ENCODE measurements at regions not wholly inside any gene's neighbourhood (a gene's known extent, or its start where the extent isn't known, plus 50 kb on each side); places are given as distances from the start of the nearest gene placed in this dataset.
"Not testable (repeated sequence)": the region's sequence is repeated elsewhere in the genome, so short reads cannot be mapped to it uniquely, and the experiment has no call there.

GRCh38 chr22:10771744-10772143 lies 4756.2 kb upstream of the OR11H1 start:
- H3K27ac ChIP-seq (replicated peaks in 1 of 4); H3K4me1 ChIP-seq; intact Hi-C loops (cut with DNase I); H3K4me3 ChIP-seq; H3K27me3 ChIP-seq; H3K36me3 ChIP-seq: not testable (repeated sequence)
- DNase-seq (ENCODE audit: extremely low spot score) = peak; percentile 87
- peaks cover 0 to 30% (median 19%) of the 10 kb centered on the region in 4 donors for H3K9me3 ChIP-seq

GRCh38 chr22:10773341-10773740 lies 4754.7 kb upstream of the OR11H1 start:
- H3K27ac ChIP-seq (replicated peaks in 1 of 4); H3K4me3 ChIP-seq; H3K4me1 ChIP-seq; H3K36me3 ChIP-seq; intact Hi-C loops (cut with DNase I); H3K27me3 ChIP-seq: not testable (repeated sequence)
- peaks cover 0 to 24% (median 13%) of the 10 kb centered on the region in 4 donors for H3K9me3 ChIP-seq
- DNase-seq (ENCODE audit: extremely low spot score) = peak; percentile 87
- WGBS = 35% methylated on average over 1 of the region's 1 CpG

- DNase-seq (ENCODE audit: extremely low spot score) = peak; percentile 92
- H3K4me1 ChIP-seq; intact Hi-C loops (cut with DNase I): not testable (repeated sequence)
Observed at GRCh38 chr22:10775601-10776357, 4752.2 kb upstream of the OR11H1 start.

GRCh38 chr22:10776358-10776729 lies 4751.6 kb upstream of the OR11H1 start:
- WGBS = 50% methylated on average over 7 of the region's 7 CpGs
- H3K27me3 ChIP-seq; H3K36me3 ChIP-seq; H3K4me3 ChIP-seq; H3K27ac ChIP-seq (replicated peaks in 1 of 4); H3K4me1 ChIP-seq; intact Hi-C loops (cut with DNase I): not testable (repeated sequence)
- DNase-seq (ENCODE audit: extremely low spot score) = peak; percentile 75
- H3K9me3 ChIP-seq = peaks cover 0 to 23% (median 11%) of the 10 kb centered on the region in 4 donors

More at GRCh38 chr22:10775601-10776357, 4752.2 kb upstream of the OR11H1 start:
- peaks cover 0 to 23% (median 10%) of the 10 kb centered on the region in 4 donors for H3K9me3 ChIP-seq
- not testable (repeated sequence) for H3K27me3 ChIP-seq; H3K4me3 ChIP-seq; H3K36me3 ChIP-seq; H3K27ac ChIP-seq (replicated peaks in 1 of 4)
- WGBS = 52% methylated on average over 5 of the region's 5 CpGs

- intact Hi-C loops (cut with DNase I); H3K4me3 ChIP-seq; H3K27me3 ChIP-seq; H3K27ac ChIP-seq (replicated peaks in 1 of 4); H3K36me3 ChIP-seq; H3K4me1 ChIP-seq: not testable (repeated sequence)
- H3K9me3 ChIP-seq = peaks cover 0 to 13% (median 3%) of the 10 kb centered on the region in 4 donors
- WGBS = 73% methylated on average over 11 of the region's 11 CpGs
- DNase-seq (ENCODE audit: extremely low spot score) = peak; percentile 90
Observed at GRCh38 chr22:10777733-10778132, 4750.3 kb upstream of the OR11H1 start.

- H3K27ac ChIP-seq (replicated peaks in 1 of 4) = no peak overlapping the region
- 50% methylated on average over 8 of the region's 8 CpGs for WGBS
- no peak overlapping the region for H3K4me3 ChIP-seq
- no peaks in the 10 kb centered on the region for H3K36me3 ChIP-seq
- H3K4me1 ChIP-seq = no peaks in the 10 kb centered on the region
- H3K27me3 ChIP-seq = no peaks in the 10 kb centered on the region
- intact Hi-C loops (cut with DNase I) = no loop called here
- peak; percentile 91 for DNase-seq (ENCODE audit: extremely low spot score)
- peaks cover 0 to 10% (median 3%) of the 10 kb centered on the region in 4 donors for H3K9me3 ChIP-seq
- TF ChIP-seq EP300 (IDR thresholded peaks at IDR 0.05) (no peak), POLR2AphosphoS5 (IDR thresholded peaks at IDR 0.05) (no peak), CTCF (IDR thresholded peaks at IDR 0.05) (no peak), POLR2A (IDR thresholded peaks at IDR 0.05; ENCODE audit: low read depth) (no peak)
Observed at GRCh38 chr22:10778296-10778814, 4749.6 kb upstream of the OR11H1 start.

- H3K27me3 ChIP-seq; H3K27ac ChIP-seq (replicated peaks in 1 of 4); H3K4me3 ChIP-seq; intact Hi-C loops (cut with DNase I); H3K4me1 ChIP-seq; H3K9me3 ChIP-seq; H3K36me3 ChIP-seq: not testable (repeated sequence)
- DNase-seq (ENCODE audit: extremely low spot score) = peak; percentile 42
- 61% methylated on average over 6 of the region's 6 CpGs for WGBS
Observed at GRCh38 chr22:10779200-10779599, 4748.8 kb upstream of the OR11H1 start.

GRCh38 chr22:10780281-10780680 lies 4747.7 kb upstream of the OR11H1 start:
- Histone ChIP-seq H3K9me3 (peaks cover 0 to 9% (median 2%) of the 10 kb centered on the region in 4 donors), H3K27ac (replicated peaks in 1 of 4) (no peak overlapping the region), H3K4me3 (no peak overlapping the region), H3K4me1 (no peaks in the 10 kb centered on the region), H3K36me3 (no peaks in the 10 kb centered on the region), H3K27me3 (no peaks in the 10 kb centered on the region)
- 61% methylated on average over 8 of the region's 8 CpGs for WGBS
- intact Hi-C loops (cut with DNase I) = no loop called here
- DNase-seq (ENCODE audit: extremely low spot score) = peak; percentile 95
- TF ChIP-seq POLR2A (IDR thresholded peaks at IDR 0.05; ENCODE audit: low read depth) (no peak), CTCF (IDR thresholded peaks at IDR 0.05) (no peak), POLR2AphosphoS5 (IDR thresholded peaks at IDR 0.05) (no peak), EP300 (IDR thresholded peaks at IDR 0.05) (no peak)

All from esophagus muscularis mucosa (tissue), 4 donors.